B cell (primary cell): ENCODE measurements at regions not wholly inside any gene's neighbourhood (a gene's known extent, or its start where the extent isn't known, plus 50 kb on each side); places are given as distances from the start of the nearest gene placed in this dataset.

Experiments
- EZH2 ChIP-seq: IDR thresholded peaks from 2 replicates; pipeline ENCODE4 v1.6.1; 2012; ENCODE audit warnings: borderline replicate concordance, low read depth, mild to moderate bottlenecking, moderate library complexity, low read length; ENCODE audit not compliant: insufficient read depth, poor library complexity, severe bottlenecking
- TF ChIP-seq, protein P1 (sequence below): fragments of 200-600 bp; IDR thresholded peaks from one replicate; pipeline ENCODE4 v1.8.0; 2022; ENCODE audit warnings: antibody characterized with exemption, mild to moderate bottlenecking

- no peak for TF ChIP-seq EZH2
- TF ChIP-seq, protein P1, sequence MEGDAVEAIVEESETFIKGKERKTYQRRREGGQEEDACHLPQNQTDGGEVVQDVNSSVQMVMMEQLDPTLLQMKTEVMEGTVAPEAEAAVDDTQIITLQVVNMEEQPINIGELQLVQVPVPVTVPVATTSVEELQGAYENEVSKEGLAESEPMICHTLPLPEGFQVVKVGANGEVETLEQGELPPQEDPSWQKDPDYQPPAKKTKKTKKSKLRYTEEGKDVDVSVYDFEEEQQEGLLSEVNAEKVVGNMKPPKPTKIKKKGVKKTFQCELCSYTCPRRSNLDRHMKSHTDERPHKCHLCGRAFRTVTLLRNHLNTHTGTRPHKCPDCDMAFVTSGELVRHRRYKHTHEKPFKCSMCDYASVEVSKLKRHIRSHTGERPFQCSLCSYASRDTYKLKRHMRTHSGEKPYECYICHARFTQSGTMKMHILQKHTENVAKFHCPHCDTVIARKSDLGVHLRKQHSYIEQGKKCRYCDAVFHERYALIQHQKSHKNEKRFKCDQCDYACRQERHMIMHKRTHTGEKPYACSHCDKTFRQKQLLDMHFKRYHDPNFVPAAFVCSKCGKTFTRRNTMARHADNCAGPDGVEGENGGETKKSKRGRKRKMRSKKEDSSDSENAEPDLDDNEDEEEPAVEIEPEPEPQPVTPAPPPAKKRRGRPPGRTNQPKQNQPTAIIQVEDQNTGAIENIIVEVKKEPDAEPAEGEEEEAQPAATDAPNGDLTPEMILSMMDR, result no peak
Observed at GRCh38 chr18:73249030-73249429, 381.2 kb upstream of the NETO1 start.
